ENCODE measurements at regions not wholly inside any gene's neighbourhood (a gene's known extent, or its start where the extent isn't known, plus 50 kb on each side); places are given as distances from the start of the nearest gene placed in this dataset.

DNA sequence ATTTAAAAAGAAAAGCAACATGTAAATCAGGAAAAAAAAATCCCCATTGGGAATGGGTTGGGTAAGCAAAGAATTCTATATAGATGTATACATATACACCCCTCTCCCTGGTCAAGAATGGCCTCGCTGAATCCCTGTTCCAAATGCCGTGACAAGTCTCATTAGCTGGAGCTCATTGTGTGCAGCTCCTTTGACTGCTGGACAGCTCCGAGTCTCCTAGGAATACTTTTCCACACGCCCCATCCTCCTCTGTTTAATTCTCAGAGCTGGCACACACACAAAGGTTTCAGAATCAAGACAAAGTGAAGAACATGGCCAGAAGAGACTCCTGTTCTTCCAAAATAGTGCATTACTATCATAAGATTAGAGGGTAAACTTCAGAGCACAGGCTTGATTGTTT, 130.9 kb upstream of the MKLN1 start:
- DNase-seq = no peak

DNA sequence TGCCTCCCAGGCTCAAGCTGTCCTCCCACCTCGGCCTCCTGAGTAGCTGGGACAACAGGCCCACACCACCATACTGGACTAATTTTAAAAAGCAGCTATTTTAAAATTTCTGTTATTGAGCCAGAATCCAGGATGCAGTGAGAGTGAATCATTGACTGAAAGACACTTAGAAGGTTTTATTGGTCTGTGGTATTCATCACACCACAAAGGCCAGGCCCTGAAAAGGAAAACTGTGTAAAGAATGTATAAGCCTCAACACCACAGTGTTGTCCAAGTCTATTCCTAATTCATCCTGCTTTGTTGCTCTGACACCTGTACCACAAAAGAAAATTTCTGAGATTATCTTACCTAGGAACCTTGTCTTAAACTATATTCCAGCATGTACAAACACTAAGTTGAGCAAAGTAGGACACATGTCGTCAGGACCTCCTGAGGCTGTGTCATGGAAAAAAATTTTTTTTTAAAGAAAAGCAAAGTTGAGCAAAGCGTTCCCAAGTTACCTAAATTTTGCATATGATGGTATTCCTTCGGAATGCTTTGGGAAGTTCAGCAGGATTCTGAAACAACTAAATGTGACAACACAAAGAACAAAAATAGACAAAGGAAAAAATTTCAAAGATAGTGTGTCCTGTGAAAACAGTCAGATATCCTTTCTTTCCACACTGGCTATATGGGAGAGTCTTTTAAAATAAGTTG, 129.6 kb upstream of the MKLN1 start:
- DNase-seq = no peak

DNA sequence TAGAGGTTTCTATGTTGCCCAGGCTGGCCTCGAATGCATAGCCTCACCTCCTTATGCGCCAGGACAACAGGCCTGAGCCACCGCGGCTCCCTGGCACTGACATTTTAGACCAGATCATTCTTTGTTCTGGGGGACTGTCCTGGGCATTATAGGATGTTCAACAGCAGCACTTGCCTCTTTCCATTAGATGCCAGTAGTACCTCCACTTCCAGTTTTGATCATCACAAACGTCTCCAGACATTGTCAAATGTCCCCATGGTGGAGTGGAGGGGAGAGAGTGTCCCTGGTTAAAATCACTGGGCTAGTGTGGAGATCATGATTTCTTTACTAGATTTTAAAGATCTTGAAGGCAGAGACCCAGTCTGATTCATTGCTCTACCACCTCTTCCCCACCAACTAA, 125.2 kb upstream of the MKLN1 start:
- no peak for DNase-seq

DNA sequence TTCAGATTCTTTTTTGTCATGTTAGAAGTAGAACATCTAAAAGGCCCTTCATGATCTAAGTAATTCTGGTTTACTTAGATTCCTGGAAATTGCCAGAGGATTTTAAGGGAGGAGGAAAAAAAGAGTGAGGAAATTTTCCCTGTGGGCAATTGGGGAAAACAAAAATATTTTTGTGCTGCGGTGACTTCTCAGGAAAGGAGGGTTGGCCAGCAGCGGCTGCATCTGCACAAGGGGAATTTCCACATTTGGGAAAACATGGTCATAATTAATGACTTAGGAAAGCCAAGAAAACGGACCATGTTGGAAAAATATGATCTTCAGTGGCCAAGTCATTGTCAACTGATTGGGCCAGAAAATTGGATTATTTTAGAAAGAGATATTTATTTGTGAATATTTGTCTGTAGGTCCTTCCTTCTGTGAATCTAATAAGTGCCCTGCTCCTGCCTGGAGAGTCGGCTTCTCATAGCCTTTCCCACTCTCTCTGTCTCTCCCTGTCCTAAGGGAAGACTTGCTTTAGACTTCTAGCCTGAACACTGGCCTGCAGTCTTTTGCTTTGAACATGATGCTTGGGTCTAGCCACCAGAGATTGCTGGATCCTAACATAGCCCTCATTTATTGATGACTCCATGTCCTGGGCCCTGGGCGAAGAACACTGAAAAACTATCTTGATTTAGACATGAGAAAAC, 124.2 kb upstream of the MKLN1 start:
- DNase-seq = no peak

DNA sequence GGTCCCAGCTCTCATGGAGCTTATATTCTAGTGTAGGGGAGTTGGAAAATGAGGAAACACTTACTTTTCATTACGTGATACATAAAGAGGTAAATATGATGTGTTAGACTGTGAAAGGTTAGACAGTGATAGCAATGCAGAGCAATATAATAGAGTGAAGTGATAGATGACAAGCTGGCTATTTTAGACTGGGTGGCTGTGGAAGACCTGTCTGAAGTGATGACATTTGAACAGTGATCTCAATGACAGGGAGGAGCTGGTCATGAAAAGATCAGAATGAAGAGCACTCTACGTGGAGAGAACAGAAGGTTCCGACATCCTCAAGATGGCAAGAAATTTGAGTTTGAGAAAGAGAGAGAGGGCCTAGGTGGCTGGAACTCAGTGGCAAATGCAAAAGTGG, 118.9 kb upstream of the MKLN1 start:
- no peak for DNase-seq

DNA sequence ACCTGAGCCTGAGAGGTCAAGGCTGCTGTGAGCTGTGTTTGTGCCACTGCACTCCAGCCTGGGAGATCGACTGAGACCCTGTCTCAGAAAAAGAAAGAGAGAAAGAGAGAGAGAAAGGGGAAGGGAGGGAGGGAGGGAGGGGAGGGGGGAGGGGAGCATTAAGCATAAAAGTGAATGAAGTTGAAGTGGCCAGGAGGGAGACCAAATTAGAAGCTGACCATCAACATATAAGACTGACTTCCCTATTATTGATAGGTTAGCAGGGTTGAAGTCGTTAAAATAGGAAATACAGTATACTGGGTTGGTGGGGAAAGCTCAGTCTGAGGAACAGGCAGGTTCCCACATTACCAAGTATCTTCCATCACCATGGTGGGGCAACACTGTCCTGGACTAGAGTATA, 117.1 kb upstream of the MKLN1 start:
- no peak for DNase-seq

DNA sequence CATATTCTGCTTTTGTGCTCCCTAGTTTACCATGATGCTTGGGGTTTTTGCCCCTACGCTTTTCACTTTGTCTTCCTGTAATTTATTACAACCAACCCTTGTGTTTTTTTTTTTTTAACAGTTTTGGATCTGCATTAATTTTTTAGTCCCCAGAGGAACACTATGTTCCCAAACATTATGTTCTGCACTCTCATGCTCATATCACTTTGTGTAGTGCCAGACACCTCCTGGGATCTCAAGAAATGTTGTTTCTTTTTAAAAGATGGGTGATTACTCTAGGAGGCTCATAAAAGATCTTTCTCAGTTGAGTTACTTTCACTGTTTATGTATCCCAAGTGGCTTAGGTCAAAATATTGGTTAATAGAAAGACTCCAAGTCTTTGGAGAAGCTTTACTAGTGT, 116.2 kb upstream of the MKLN1 start:
- no peak for DNase-seq

DNA sequence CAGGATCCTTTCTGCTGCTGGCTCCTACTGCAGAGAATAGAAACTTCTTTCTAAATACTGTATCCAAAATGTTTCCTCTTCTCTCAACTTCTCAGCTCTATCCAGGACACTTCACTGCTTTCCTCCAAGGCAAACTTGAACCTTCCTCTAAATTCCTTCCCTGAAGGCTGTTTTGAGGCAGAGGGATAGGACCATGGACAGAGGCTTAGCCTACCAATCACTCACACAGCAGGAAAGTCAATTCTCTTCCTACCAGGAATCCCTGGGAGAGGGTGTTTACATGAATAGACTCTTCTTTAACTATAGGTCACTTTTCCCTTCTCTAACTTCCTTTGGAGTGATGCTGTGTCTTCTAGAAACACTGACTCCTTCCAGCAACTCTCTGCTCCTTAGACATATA, 115.6 kb upstream of the MKLN1 start:
- no peak for DNase-seq

DNA sequence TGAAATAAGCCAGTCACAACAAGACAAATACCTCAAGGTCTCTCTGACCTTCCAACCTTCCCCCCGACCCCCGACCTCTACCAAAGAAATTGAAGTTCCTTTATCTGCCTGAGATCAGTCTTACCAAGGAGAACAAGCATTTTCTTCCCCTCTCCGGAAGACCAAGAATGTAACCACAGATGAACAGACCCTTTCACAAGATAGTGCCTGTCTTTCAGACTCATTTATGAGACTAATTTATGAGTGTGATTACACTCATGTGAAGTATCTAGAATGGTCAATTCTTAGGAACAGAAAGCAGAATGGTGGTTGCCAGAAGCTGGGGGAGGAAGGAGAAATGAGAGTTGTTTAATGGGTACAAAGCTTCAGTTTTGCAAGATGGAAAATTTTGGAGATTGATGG, 108.9 kb upstream of the MKLN1 start:
- no peak for DNase-seq

DNA sequence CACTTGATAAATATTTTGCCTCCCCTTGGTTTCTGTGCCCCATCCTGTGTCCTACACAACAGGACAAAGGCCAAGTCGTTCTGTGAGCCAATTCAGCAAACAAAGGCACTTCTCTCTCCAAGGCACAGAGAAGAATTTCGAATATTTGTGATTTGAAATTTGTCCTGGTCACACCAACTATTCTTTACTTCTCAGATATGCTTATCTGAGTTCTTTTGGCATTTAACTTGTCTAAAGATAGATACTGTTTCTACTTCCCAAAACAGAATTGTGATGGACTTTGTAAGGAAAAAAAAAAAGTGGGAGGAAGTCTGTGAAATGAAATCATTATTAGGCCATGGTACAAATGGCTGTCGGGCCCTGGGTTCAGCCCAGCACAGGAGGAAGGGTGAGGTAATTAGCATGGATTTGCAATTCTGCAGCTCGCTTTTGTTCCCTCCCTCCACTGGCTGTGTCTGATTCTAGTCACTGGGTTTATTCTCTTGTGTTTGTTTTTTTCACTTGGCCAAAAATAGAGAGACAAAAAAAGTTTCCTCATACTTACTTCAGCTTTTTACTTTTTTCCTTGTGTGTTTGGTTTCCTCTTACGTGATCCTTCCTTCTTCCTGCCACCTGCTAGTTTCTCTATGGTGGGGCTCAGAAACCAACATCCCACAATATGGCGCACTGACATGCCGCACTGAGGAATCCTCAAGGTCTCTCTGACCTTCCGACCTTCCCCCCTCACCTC, 108.2 kb upstream of the MKLN1 start:
- no peak for DNase-seq

DNA sequence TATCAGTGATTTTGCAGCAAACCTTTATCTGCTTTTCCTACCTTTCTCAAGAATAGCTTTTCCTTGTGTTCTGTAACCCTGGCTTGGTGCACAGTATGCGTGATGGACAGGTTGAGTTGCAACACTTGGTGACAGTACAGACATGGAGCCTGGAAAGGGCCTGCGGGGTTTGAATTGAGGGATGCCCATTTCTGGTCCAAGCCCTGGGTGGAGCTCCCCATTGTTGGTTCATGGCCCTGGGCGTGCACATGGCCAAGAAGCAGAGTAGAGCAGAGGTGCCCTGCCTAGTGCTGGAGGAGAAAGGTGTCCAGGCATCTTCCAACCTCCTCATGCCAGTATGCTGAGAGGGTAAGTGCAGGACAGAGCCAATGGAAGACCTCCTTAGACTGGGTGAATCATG, 106.6 kb upstream of the MKLN1 start:
- no peak for DNase-seq

DNA sequence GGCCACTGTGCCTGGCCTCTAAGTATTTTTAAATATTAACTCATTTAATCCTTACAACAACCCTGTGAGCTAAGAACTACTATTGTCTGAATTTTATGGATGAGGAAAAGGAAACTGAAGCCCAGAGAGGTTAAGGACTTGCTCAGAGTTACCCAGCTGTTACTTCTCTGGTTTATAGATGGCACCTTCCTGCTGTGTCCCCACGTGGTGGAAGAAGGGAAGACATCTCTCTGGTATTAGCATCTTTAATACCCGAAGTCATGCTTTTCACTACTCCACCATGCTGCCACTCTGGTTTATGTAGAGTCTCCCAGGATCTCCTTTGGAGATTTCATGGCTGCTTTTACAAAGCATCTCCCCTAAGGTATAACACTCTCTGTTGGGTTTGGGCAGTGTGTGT, 105.5 kb upstream of the MKLN1 start:
- no peak for DNase-seq

DNA sequence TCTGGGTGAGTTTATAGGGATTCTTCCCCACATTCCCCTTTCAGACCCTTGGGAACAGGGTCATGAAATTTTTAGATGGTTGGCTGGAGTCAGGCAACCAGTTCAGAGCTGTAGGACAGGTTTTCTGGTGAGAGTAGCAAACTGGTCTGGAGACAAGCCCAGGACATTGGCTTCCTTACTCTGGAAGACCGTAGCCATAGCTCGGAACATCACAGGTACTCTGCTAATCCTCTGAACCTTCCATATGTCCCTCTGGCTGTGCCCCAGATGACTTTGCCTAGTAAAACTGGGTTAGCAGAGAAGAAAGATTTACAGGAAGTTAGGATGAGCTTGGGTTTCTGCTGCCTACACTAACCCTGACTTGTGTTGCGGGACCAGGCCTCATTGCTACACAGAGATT, 104.5 kb upstream of the MKLN1 start:
- no peak for DNase-seq

DNA sequence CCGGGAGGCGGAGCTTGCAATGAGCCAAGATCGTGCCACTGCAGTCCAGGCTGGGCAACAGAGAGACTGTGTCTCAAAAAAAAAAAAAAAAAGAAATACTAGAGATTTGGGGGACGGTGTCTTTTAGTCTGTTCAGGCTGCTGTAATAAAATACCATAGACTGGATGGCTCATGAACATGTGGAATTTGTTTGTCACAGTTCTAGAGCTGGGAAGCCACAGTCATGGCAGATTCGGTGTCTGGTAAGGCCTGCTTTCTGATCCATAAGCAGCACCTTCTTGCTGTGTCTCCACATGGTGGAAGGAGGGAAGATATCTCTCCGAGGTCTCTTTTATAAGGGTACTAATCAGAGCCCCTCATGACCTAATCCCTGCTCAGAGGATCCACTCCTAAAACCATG, 102.7 kb upstream of the MKLN1 start:
- DNase-seq = no peak

DNA sequence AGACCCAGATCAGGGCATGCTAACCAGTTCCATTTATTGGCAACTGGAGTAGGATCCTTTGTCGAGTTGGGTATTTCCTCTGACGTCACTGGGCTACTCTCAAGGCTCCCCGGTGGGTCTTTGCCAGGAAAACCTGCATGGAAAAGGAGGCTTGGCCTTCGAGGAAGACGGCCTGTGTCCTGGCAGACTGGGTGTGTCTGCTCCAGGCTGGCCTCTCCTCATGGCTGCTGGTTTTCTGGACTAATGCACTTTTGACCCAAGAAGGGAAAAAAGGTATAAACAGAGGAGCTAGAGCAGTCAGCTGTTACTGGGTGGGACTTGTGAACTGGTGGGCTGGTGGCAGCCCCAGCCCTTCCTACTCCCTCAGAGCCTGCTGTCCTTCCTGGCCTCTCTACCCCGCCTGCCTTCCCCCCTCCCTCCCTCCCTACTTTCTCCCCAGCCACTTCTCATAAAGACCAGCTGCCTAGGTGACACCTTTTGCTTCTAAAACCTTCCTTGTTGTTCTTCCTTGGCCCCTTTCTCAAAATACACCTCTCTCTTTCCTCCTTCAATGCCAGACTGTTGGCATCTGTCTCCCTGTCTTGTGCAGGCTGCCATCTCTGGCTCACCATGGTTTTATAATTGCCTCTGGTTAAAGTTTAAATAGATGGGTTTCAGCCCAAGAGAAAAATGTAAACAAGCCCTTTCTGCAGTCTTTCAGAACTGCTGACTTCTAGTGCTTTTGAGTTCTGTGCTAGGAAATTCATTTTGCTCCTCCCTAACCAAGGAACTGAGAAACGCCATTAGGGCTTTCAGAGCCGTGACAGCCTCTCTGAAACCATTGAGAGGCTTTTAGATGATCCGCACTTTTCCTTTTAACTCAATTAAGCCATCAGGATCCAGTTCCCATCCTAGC, 101.8 kb upstream of the MKLN1 start:
- DNase-seq = no peak

DNA sequence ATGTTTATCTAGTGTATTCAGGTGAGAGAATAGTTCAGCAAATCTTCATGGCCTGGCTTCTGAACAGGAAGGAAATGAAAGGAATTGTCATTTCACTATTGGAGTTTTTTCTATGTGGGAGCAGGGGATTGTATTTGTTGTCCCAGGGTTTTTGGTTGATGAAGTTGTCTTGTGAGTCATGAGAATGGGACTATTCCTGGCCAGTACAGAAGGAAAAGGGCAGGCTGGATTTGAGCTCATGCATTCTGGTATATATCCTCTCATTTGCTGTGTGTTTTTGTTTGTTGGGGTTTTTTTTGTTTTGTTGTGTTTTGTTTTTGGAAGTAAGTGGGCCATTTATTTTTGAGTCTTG, 101.2 kb upstream of the MKLN1 start:
- DNase-seq = no peak

DNA sequence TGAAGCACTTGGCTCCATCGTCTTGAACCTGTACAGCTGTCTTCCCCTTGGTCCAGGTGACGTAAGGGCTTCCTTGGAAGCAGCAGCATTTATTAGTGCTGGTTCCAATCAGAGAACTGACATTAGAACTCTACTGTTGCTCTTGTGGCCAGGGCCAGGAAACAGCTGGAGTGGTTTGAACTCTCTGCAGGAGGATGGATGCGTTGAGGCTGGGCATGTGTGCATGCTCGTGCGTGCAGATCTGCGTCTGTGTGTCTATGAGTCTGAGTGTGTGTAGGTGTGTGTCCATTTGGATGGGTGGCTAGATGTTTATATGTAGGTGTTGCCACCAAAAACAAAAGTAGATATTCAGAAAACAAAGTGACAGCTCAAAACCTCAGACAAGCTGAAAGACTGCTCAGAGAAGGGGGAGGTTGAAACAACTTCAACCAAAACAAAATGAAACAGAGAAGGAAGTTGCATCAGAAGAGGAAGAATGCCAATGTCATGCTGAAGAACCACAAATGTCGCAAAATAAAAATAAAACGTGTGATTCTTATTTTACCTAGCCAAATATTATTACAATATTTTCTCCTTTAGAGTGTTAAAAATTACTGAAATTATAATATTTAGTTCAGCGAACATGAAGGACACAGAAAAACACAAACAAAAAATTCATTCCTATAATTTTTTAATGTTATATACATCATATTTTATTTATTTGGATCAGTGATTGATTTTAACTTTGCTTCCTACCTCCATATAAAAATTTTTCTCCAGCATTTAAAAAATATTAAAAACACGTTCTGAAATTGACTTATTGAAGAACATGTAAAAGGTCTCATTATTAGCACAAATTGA, 96.1 kb upstream of the MKLN1 start:
- DNase-seq = peak; percentile 22

DNA sequence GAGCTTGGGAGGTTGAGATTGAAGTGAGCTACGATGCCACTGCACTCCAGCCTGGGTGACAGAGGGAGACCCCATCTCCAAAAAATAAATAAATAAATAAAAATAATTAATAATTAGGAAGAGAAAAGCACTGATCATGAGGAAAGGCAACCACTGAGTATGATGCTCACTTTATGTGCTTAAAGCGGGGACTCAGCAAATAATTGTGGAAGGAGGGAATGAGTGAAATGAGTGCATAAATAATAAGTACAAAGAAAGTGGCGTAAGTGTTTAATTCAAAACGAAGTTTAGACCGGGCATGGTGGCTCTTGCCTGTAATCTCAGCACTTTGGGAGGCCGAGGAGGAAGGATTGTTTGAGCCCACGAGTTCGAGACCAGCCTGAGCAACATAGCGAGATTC, 94.9 kb upstream of the MKLN1 start:
- no peak for DNase-seq

DNA sequence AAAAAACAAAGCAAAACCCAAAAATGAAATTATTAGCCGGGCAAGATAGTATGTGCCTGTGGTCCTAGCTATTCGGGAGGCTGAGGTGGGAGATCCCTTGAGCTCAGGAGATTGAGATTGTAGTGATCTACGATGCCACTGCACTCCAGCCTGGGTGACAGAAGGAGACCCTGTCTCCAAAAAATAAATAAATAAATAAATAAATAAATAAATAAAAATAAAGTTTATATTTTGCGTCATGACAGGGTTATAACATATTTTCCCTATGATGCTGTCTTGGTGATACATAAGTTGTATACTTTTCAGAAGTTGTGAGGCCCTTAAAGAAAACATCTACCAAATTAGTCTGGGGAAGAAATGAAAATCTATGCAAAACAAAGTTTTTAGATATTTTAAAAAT, 94.5 kb upstream of the MKLN1 start:
- no peak for DNase-seq

DNA sequence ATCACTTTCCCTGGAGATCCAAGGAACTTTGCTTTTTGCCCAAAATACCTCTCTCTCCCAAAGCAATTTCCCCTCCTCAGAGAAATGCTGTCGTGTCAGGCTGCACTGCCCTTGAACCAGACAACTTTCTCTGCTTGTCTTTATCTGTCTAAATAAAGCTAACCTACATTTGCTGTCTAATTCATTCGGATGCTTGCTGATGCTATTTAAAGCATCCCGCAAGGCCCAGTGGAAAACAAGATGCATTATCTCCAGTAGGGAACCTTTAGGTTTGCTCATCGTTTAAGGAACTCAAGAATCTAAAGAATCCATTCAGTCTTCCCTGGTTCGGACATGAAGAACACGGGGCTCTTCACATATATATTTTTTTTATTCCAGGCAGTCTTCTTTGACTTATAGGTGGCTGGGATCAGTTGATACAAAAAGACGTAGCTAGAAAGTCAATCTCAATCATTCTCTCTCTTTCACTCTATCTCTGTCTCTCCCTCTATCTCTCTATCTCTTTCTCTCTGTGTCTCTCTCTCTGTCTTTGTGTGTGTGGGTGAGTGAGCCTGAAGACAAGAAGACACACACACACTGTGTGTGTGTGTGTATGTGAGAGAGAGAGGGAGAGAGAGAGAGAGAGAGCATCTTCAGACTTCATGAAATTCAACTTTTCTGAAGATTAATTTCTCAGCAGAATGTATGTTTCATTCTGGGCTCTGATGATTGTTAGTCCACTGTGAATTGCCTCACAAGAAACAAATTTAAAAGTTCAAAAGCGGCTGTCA, 92.8 kb upstream of the MKLN1 start:
- no peak for DNase-seq

DNA sequence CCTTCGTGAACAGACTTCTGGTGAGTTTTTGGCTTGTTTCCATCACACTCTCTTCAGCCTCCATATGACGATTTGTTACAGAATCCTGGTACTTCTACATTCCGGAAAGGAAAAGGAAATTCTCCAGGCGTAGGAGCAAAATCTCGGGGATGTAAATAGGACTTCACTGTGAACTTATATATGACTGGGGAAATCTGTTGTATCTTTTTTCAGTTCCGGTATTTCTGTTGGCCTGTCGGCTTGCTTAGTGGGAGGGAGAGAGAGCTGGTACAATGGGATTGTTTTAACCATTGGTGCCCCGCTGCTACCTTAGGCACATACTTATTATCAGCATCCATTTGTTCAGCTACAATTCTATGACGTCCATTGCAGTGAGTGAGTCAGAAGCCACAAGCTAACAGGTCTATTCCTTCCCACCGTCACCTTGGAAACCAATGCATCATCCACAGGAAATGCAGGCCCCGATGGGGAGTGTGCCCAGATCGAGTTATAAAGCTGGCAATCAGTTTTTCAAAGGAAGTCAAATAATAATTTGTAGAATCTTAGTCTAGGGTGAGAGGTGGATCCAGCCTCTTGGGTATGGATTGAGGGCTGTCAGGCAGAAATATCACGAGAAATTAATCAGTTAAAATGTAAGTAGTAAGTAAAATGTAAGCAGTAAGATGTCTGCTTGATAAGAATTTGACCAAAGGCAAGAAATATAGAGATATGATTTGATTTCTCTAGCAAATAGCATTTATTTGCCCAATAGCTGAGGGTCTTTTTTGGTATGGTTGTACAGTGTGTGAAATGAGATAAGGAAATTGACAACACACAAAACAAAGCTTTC, 92.0 kb upstream of the MKLN1 start:
- DNase-seq = peak; percentile 47

Data from stimulated activated CD4-positive, alpha-beta T cell treated with anti-CD3 and anti-CD28 coated beads, Interleukin-12 subunit alpha, Interleukin-12 subunit beta, amount 100 ng/mL, for 4 hours (primary cell).